Liver (tissue), 8 donors: ENCODE measurements at regions not wholly inside any gene's neighbourhood (a gene's known extent, or its start where the extent isn't known, plus 50 kb on each side); places are given as distances from the start of the nearest gene placed in this dataset.

Experiments used
- DNase-seq: peaks from one replicate; pipeline ENCODE4 v3.0.0-alpha.2; 2017; ENCODE audit warnings: low spot score
- H3K27ac ChIP-seq, 2 donors: one replicate each; pipeline ENCODE4 v1.7.0; 2013; ENCODE audit warnings: inconsistent platforms in 2 of 2, low read length in 2 of 2, control low read depth in 1 of 2, low read depth in 1 of 2, mild to moderate bottlenecking in 1 of 2
- H3K27me3 ChIP-seq, 4 donors: one replicate each; pipeline versions ENCODE4 v1.6.1 to v1.7.0; 2013; ENCODE audit warnings: low read length in 3 of 4, inconsistent platforms in 1 of 4, mild to moderate bottlenecking in 1 of 4, moderate library complexity in 1 of 4; ENCODE audit not compliant: control insufficient read depth in 4 of 4, insufficient read depth in 4 of 4
- H3K36me3 ChIP-seq, 4 donors: one replicate each; pipeline versions ENCODE4 v1.6.1 to v1.7.0; 2013; ENCODE audit warnings: low read length in 3 of 4, mild to moderate bottlenecking in 3 of 4, low read depth in 1 of 4, moderate library complexity in 1 of 4; ENCODE audit not compliant: control insufficient read depth in 4 of 4, insufficient read depth in 3 of 4
- H3K4me1 ChIP-seq, 4 donors: one replicate each; pipeline versions ENCODE4 v1.6.1 to v1.7.0; 2013; ENCODE audit warnings: low read length in 3 of 4, mild to moderate bottlenecking in 3 of 4, moderate library complexity in 1 of 4; ENCODE audit not compliant: control insufficient read depth in 4 of 4, insufficient read depth in 4 of 4
- H3K4me3 ChIP-seq, 3 donors: one replicate each; pipeline versions ENCODE4 v1.6.1 to v1.7.0; 2013; ENCODE audit warnings: low read length in 3 of 3, control low read depth in 1 of 3, low read depth in 1 of 3, mild to moderate bottlenecking in 1 of 3
- H3K9ac ChIP-seq, 2 donors: one replicate each; pipeline ENCODE4 v1.7.0; 2013; ENCODE audit warnings: low read length in 2 of 2, mild to moderate bottlenecking in 2 of 2, moderate library complexity in 2 of 2, control low read depth in 1 of 2, low read depth in 1 of 2
- H3K9me3 ChIP-seq, 4 donors: one replicate each; pipeline versions ENCODE4 v1.6.1 to v1.7.0; 2013; ENCODE audit warnings: low read length in 3 of 4; ENCODE audit not compliant: control insufficient read depth in 4 of 4
- EGR1 ChIP-seq, 2 donors: IDR thresholded peaks; 2 replicates each; pipeline ENCODE4 v1.6.1; 2016 to 2018; ENCODE audit warnings: antibody characterized with exemption in 2 of 2, low read depth in 2 of 2
- FOXA1 ChIP-seq: IDR thresholded peaks from 2 replicates; pipeline ENCODE4 v1.6.1; 2016; ENCODE audit warnings: antibody characterized with exemption
- FOXA2 ChIP-seq: IDR thresholded peaks from 2 replicates; pipeline ENCODE4 v1.6.1; 2016; ENCODE audit warnings: antibody characterized with exemption
- GABPA ChIP-seq, 2 donors: IDR thresholded peaks in 1 of 2; conservative IDR thresholded peaks in 1 of 2; 2 replicates each; pipeline ENCODE4 v1.6.1; 2016; ENCODE audit warnings: antibody characterized with exemption in 2 of 2, mild to moderate bottlenecking in 1 of 2, moderate library complexity in 1 of 2
- HNF4A ChIP-seq, 2 donors: conservative IDR thresholded peaks; 2 replicates each; pipeline ENCODE4 v1.6.1; 2016; ENCODE audit warnings: antibody characterized with exemption in 2 of 2, mild to moderate bottlenecking in 2 of 2
- HNF4G ChIP-seq: IDR thresholded peaks from 2 replicates; pipeline ENCODE4 v1.6.1; 2016; ENCODE audit warnings: antibody characterized with exemption
- JUND ChIP-seq, 2 donors: IDR thresholded peaks; 2 replicates each; pipeline ENCODE4 v1.6.1; 2016; ENCODE audit warnings: antibody characterized with exemption in 2 of 2
- NR2F2 ChIP-seq: IDR thresholded peaks from 2 replicates; pipeline ENCODE4 v1.6.1; 2016; ENCODE audit warnings: antibody characterized with exemption
- RAD21 ChIP-seq, 2 donors: IDR thresholded peaks; 2 replicates each; pipeline ENCODE4 v1.6.1; 2016; ENCODE audit warnings: antibody characterized with exemption in 2 of 2, mild to moderate bottlenecking in 2 of 2
- RXRA ChIP-seq, 2 donors: IDR thresholded peaks; 2 replicates each; pipeline ENCODE4 v1.6.1; 2017 to 2018; ENCODE audit warnings: antibody characterized with exemption in 2 of 2, mild to moderate bottlenecking in 1 of 2
- SP1 ChIP-seq: IDR thresholded peaks from 2 replicates; pipeline ENCODE4 v1.6.1; 2018; ENCODE audit warnings: antibody characterized with exemption, mild to moderate bottlenecking
- TAF1 ChIP-seq: conservative IDR thresholded peaks from 2 replicates; pipeline ENCODE4 v1.6.1; 2016; ENCODE audit warnings: antibody characterized with exemption, mild to moderate bottlenecking
- YY1 ChIP-seq: IDR thresholded peaks from 2 replicates; pipeline ENCODE4 v1.6.1; 2016; ENCODE audit warnings: antibody characterized with exemption, mild to moderate bottlenecking
- WGBS: extraction: QIAGEN DNeasy Blood & Tissue Kit; methylation state at CpG from one replicate; pipeline ENCODE4 v1.1.7; 2013; 5-methylcytosine and 5-hydroxymethylcytosine counted together
- TF ChIP-seq, protein P1 (sequence below): IDR thresholded peaks from 2 replicates; pipeline ENCODE4 v1.6.1; 2016; ENCODE audit warnings: antibody characterized with exemption
- TF ChIP-seq, protein P2 (sequence below): IDR thresholded peaks from 2 replicates; pipeline ENCODE4 v1.6.1; 2016; ENCODE audit warnings: antibody characterized with exemption
- TF ChIP-seq, protein P3 (sequence below): fragments of 150-350 bp; IDR thresholded peaks from 2 replicates; pipeline ENCODE4 v1.5.1; 2017; ENCODE audit warnings: improper control_type of control experiment, low read depth, low read length; ENCODE audit not compliant: missing input control
- TF ChIP-seq, protein P4 (sequence below): IDR thresholded peaks from 2 replicates; pipeline ENCODE4 v1.6.1; 2016; ENCODE audit warnings: antibody characterized with exemption, mild to moderate bottlenecking
- TF ChIP-seq, protein P5 (sequence below): IDR thresholded peaks from 2 replicates; pipeline ENCODE4 v1.6.1; 2016; ENCODE audit warnings: antibody characterized with exemption
- donor health status: healthy.
- donor health status: healthy.
- donor health status: healthy.
- donor health status: healthy.
- donor health status: healthy.

DNA sequence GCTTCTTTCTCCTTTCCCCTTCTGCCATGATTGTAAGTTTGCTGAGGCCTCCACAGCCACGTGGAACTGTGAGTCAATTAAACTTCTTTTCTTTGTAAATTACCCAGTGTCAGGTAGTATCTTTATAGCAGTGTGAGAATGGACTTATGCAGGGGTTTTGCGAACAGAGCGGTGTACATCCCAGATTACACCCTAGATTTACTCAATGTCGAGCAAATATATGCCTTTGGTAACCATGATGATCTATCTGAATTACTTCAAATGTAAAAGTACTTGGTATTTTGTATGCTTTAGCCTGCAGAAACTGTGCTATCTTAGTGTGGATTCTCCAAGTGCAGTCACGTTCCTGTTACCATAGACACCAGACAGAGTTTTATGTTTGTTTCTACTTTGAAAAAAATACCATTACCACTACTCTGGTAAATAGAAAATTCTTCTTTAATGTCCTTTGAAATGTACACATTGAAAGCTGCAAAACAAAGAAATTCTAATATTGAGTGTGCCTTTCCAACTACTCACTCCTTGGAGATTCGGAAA, 510.4 kb upstream of the ARGLU1 start:
- H3K27ac ChIP-seq = no peak overlapping the region
- H3K27me3 ChIP-seq = no peaks in the 10 kb centered on the region
- no peak for DNase-seq
- TF ChIP-seq, protein P1, sequence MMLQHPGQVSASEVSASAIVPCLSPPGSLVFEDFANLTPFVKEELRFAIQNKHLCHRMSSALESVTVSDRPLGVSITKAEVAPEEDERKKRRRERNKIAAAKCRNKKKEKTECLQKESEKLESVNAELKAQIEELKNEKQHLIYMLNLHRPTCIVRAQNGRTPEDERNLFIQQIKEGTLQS = no peak
- no peak for TF ChIP-seq HNF4A (conservative IDR thresholded peaks at IDR 0.05)
- TF ChIP-seq FOXA1 = no peak
- no peak for TF ChIP-seq RAD21 (IDR thresholded peaks at IDR 0.05)
- TF ChIP-seq HNF4G = no peak
- TF ChIP-seq EGR1 (IDR thresholded peaks at IDR 0.05; ENCODE audit: low read depth in 2 of 2) = no peak
- no peak for TF ChIP-seq NR2F2
- no peak for TF ChIP-seq SP1
- TF ChIP-seq, protein P2, sequence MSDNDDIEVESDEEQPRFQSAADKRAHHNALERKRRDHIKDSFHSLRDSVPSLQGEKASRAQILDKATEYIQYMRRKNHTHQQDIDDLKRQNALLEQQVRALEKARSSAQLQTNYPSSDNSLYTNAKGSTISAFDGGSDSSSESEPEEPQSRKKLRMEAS = no peak
- no peak for TF ChIP-seq RXRA (IDR thresholded peaks at IDR 0.05)
- TF ChIP-seq, protein P3, sequence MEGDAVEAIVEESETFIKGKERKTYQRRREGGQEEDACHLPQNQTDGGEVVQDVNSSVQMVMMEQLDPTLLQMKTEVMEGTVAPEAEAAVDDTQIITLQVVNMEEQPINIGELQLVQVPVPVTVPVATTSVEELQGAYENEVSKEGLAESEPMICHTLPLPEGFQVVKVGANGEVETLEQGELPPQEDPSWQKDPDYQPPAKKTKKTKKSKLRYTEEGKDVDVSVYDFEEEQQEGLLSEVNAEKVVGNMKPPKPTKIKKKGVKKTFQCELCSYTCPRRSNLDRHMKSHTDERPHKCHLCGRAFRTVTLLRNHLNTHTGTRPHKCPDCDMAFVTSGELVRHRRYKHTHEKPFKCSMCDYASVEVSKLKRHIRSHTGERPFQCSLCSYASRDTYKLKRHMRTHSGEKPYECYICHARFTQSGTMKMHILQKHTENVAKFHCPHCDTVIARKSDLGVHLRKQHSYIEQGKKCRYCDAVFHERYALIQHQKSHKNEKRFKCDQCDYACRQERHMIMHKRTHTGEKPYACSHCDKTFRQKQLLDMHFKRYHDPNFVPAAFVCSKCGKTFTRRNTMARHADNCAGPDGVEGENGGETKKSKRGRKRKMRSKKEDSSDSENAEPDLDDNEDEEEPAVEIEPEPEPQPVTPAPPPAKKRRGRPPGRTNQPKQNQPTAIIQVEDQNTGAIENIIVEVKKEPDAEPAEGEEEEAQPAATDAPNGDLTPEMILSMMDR = no peak
- no peak overlapping the region for H3K9ac ChIP-seq
- H3K36me3 ChIP-seq = no peaks in the 10 kb centered on the region
- H3K4me3 ChIP-seq = no peak overlapping the region
- WGBS = 69% methylated on average over 6 of the region's 6 CpGs
- H3K9me3 ChIP-seq = no peaks in the 10 kb centered on the region
- H3K4me1 ChIP-seq = no peaks in the 10 kb centered on the region

DNA sequence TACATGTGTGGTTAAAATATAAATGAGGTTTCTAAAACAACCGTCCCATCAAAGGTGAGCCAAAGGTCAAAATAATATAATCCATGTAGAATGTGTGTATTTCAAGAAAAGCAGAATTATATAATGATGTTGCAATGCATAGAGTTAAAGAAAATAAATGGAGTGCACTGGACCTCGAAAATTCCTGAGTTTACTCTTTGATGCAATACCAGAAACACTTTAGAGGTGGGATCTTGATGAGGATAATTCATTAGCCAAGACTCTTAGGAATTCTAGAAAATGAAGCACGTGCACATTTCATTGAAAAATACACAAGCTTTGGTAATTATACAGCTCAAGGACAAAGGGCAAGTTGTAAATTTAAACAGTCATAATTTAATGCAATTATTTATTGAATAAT, 508.9 kb upstream of the ARGLU1 start:
- Histone ChIP-seq H3K4me1 (no peaks in the 10 kb centered on the region), H3K9ac (no peak overlapping the region), H3K36me3 (no peaks in the 10 kb centered on the region), H3K27me3 (no peaks in the 10 kb centered on the region), H3K27ac (no peak overlapping the region), H3K4me3 (no peak overlapping the region), H3K9me3 (no peaks in the 10 kb centered on the region)
- WGBS = 66% methylated on average over 3 of the region's 3 CpGs
- no peak for DNase-seq
- TF ChIP-seq, protein P1 = no peak
- TF ChIP-seq, protein P2 = no peak
- no peak for TF ChIP-seq EGR1 (IDR thresholded peaks at IDR 0.05; ENCODE audit: low read depth in 2 of 2)
- TF ChIP-seq, protein P3 = no peak
- no peak for TF ChIP-seq SP1
- TF ChIP-seq, protein P4, sequence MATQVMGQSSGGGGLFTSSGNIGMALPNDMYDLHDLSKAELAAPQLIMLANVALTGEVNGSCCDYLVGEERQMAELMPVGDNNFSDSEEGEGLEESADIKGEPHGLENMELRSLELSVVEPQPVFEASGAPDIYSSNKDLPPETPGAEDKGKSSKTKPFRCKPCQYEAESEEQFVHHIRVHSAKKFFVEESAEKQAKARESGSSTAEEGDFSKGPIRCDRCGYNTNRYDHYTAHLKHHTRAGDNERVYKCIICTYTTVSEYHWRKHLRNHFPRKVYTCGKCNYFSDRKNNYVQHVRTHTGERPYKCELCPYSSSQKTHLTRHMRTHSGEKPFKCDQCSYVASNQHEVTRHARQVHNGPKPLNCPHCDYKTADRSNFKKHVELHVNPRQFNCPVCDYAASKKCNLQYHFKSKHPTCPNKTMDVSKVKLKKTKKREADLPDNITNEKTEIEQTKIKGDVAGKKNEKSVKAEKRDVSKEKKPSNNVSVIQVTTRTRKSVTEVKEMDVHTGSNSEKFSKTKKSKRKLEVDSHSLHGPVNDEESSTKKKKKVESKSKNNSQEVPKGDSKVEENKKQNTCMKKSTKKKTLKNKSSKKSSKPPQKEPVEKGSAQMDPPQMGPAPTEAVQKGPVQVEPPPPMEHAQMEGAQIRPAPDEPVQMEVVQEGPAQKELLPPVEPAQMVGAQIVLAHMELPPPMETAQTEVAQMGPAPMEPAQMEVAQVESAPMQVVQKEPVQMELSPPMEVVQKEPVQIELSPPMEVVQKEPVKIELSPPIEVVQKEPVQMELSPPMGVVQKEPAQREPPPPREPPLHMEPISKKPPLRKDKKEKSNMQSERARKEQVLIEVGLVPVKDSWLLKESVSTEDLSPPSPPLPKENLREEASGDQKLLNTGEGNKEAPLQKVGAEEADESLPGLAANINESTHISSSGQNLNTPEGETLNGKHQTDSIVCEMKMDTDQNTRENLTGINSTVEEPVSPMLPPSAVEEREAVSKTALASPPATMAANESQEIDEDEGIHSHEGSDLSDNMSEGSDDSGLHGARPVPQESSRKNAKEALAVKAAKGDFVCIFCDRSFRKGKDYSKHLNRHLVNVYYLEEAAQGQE = no peak
- no peak for TF ChIP-seq FOXA1
- TF ChIP-seq HNF4A (conservative IDR thresholded peaks at IDR 0.05) = no peak
- TF ChIP-seq YY1 = no peak
- no peak for TF ChIP-seq HNF4G
- no peak for TF ChIP-seq NR2F2
- TF ChIP-seq, protein P5, sequence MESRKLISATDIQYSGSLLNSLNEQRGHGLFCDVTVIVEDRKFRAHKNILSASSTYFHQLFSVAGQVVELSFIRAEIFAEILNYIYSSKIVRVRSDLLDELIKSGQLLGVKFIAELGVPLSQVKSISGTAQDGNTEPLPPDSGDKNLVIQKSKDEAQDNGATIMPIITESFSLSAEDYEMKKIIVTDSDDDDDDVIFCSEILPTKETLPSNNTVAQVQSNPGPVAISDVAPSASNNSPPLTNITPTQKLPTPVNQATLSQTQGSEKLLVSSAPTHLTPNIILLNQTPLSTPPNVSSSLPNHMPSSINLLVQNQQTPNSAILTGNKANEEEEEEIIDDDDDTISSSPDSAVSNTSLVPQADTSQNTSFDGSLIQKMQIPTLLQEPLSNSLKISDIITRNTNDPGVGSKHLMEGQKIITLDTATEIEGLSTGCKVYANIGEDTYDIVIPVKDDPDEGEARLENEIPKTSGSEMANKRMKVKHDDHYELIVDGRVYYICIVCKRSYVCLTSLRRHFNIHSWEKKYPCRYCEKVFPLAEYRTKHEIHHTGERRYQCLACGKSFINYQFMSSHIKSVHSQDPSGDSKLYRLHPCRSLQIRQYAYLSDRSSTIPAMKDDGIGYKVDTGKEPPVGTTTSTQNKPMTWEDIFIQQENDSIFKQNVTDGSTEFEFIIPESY = no peak
- no peak for TF ChIP-seq GABPA (IDR thresholded peaks at IDR 0.05 in 1 of 2, conservative IDR thresholded peaks at IDR 0.05 in 1 of 2)
- TF ChIP-seq RXRA (IDR thresholded peaks at IDR 0.05) = no peak
- no peak for TF ChIP-seq FOXA2
- no peak for TF ChIP-seq TAF1
- no peak for TF ChIP-seq JUND (IDR thresholded peaks at IDR 0.05)
- TF ChIP-seq RAD21 (IDR thresholded peaks at IDR 0.05) = no peak
